Transverse colon (tissue), 4 donors: ENCODE measurements at regions not wholly inside any gene's neighbourhood (a gene's known extent, or its start where the extent isn't known, plus 50 kb on each side); places are given as distances from the start of the nearest gene placed in this dataset.
"Not testable (repeated sequence)": the region's sequence is repeated elsewhere in the genome, so short reads cannot be mapped to it uniquely, and the experiment has no call there.

Source experiments
- DNase-seq: peaks from one replicate; pipeline ENCODE4 v3.0.0-alpha.2; 2019
- H3K27ac ChIP-seq, 4 donors: fragments of 200-600 bp; sonication (generic); 2 replicates each; pipeline ENCODE4 v1.5.1; 2016 to 2018; ENCODE audit warnings: inconsistent platforms in 4 of 4
- H3K27me3 ChIP-seq: fragments of 200-600 bp; sonication (generic); 2 replicates; pipeline ENCODE4 v1.5.1; 2017; ENCODE audit warnings: inconsistent platforms
- H3K36me3 ChIP-seq, 4 donors: fragments of 200-600 bp; sonication (generic); 2 replicates each; pipeline ENCODE4 v1.5.1; 2017 to 2019; ENCODE audit warnings: inconsistent platforms in 4 of 4
- H3K4me1 ChIP-seq, 4 donors: fragments of 200-600 bp; sonication (generic); 2 replicates each; pipeline ENCODE4 v1.5.1; 2017 to 2020; ENCODE audit warnings: inconsistent platforms in 4 of 4
- H3K4me3 ChIP-seq, 4 donors: fragments of 200-600 bp; sonication (generic); 1 replicate in 1 of 4; 2 replicates in 3 of 4; pipeline versions ENCODE4 v1.5.1 to v1.6.1; 2017 to 2019; ENCODE audit warnings: inconsistent platforms in 4 of 4
- H3K9me3 ChIP-seq, 2 donors: fragments of 200-600 bp; sonication (generic); 2 replicates each; pipeline ENCODE4 v1.5.1; 2017 to 2019; ENCODE audit warnings: inconsistent platforms in 2 of 2
- CTCF ChIP-seq, 5 experiments: fragments of 200-600 bp in 3 of 5; fragments of 450-650 bp in 2 of 5; sonication (generic) in 3 of 5; IDR thresholded peaks; 1 replicate in 2 of 5; 2 replicates in 3 of 5; pipeline ENCODE4 v1.5.1; 2016 to 2017; ENCODE audit warnings: antibody characterized with exemption in 5 of 5, inconsistent platforms in 3 of 5, mild to moderate bottlenecking in 2 of 5, moderate library complexity in 1 of 5
- EP300 ChIP-seq: sonication (generic); formaldehyde crosslinking; IDR thresholded peaks from one replicate; pipeline ENCODE4 v1.6.1; 2017; ENCODE audit warnings: antibody characterized with exemption, low read depth
- POLR2A ChIP-seq: fragments of 450-650 bp; IDR thresholded peaks from one replicate; pipeline ENCODE4 v1.6.1; 2016; ENCODE audit warnings: antibody characterized with exemption, mild to moderate bottlenecking, moderate library complexity
- POLR2AphosphoS5 ChIP-seq, 3 donors: sonication (generic); formaldehyde crosslinking; IDR thresholded peaks; one replicate each; pipeline ENCODE4 v1.6.1; 2016; ENCODE audit warnings: antibody characterized with exemption in 3 of 3
- WGBS, 2 donors: methylation state at CpG; one replicate each; pipeline ENCODE4 v1.1.5; 2018; ENCODE audit warnings: low coverage in 1 of 2; 5-methylcytosine and 5-hydroxymethylcytosine counted together
- in situ Hi-C, 4 donors: fragments of 200-750 bp; cut with MboI; loops; one replicate each; pipeline versions ENCODE4 v1.15.0 to v1.15.1; 2017; ENCODE audit warnings: low sequenced_read_pairs in 3 of 4, low pct_ligation_motif_present in 1 of 4, low pct_unique_long_range_greater_than_20kb in 1 of 4
- intact Hi-C: fragments of 100-400 bp; cut with DNase I; formaldehyde crosslinking; loops from one replicate; pipeline ENCODE4 v1.15.1; 2023; ENCODE audit warnings: low total_unique reads

- TF ChIP-seq EP300 = no peak
- Histone ChIP-seq H3K9me3 (no peaks in the 10 kb centered on the region), H3K27me3 (no peaks in the 10 kb centered on the region), H3K36me3 (no peaks in the 10 kb centered on the region), H3K4me1 (no peaks in the 10 kb centered on the region), H3K27ac (no peak overlapping the region), H3K4me3 (no peak overlapping the region)
- in situ Hi-C loops = no loop called here
- no peak for DNase-seq
- WGBS, 2 donors = 71 to 73% methylated on average over 1 of the region's 1 CpG
- intact Hi-C loops = no loop called here
Measured at GRCh38 chr13:80685942-80686341, 345.0 kb upstream of the SPRY2 start.

- in situ Hi-C loops (no loop called here), intact Hi-C loops (no loop called here)
- WGBS, 2 donors = 48 to 63% methylated on average over 2 of the region's 2 CpGs
- H3K9me3 ChIP-seq = no peaks in the 10 kb centered on the region
- H3K27ac ChIP-seq = no peak overlapping the region
- no peaks in the 10 kb centered on the region for H3K36me3 ChIP-seq
- H3K27me3 ChIP-seq = no peaks in the 10 kb centered on the region
- no peak for DNase-seq
- no peaks in the 10 kb centered on the region for H3K4me1 ChIP-seq
- no peak overlapping the region for H3K4me3 ChIP-seq
- TF ChIP-seq EP300 (no peak), CTCF (IDR thresholded peaks at IDR 0.05) (no peak), POLR2A (no peak), POLR2AphosphoS5 (IDR thresholded peaks at IDR 0.05) (no peak)
Measured at GRCh38 chr13:80684217-80684991, 343.5 kb upstream of the SPRY2 start.

GRCh38 chr13:80680786-80681366 is 339.9 kb upstream of the SPRY2 start:
- WGBS, 2 donors = 73 to 87% methylated on average over 1 of the region's 1 CpG
- in situ Hi-C loops = no loop called here
- intact Hi-C loops = no loop called here
- DNase-seq = no peak
- Histone ChIP-seq H3K27ac (no peak overlapping the region), H3K27me3 (no peaks in the 10 kb centered on the region), H3K4me1 (no peaks in the 10 kb centered on the region), H3K36me3 (no peaks in the 10 kb centered on the region), H3K9me3 (no peaks in the 10 kb centered on the region), H3K4me3 (no peak overlapping the region)
- TF ChIP-seq POLR2A (no peak), EP300 (no peak), POLR2AphosphoS5 (IDR thresholded peaks at IDR 0.05) (no peak)

GRCh38 chr13:80679423-80679822 is 338.5 kb upstream of the SPRY2 start:
- intact Hi-C loops (no loop called here), in situ Hi-C loops (no loop called here)
- Histone ChIP-seq H3K9me3 (no peaks in the 10 kb centered on the region), H3K4me3 (no peak overlapping the region), H3K4me1 (no peaks in the 10 kb centered on the region), H3K27ac (no peak overlapping the region), H3K27me3 (no peaks in the 10 kb centered on the region), H3K36me3 (no peaks in the 10 kb centered on the region)
- 79 to 100% methylated on average over 1 of the region's 1 CpG for WGBS, 2 donors
- DNase-seq = no peak
- TF ChIP-seq POLR2A (no peak), CTCF (IDR thresholded peaks at IDR 0.05) (no peak), EP300 (no peak), POLR2AphosphoS5 (IDR thresholded peaks at IDR 0.05) (no peak)

- no peaks in the 10 kb centered on the region for H3K27me3 ChIP-seq
- WGBS, 2 donors = 83 to 93% methylated on average over 2 of the region's 2 CpGs
- no peak for TF ChIP-seq POLR2A
- no peak for TF ChIP-seq POLR2AphosphoS5 (IDR thresholded peaks at IDR 0.05)
- no peak for TF ChIP-seq EP300
- no peak for TF ChIP-seq CTCF (IDR thresholded peaks at IDR 0.05)
- in situ Hi-C loops = no loop called here
- no peaks in the 10 kb centered on the region for H3K36me3 ChIP-seq
- DNase-seq = no peak
- no peaks in the 10 kb centered on the region for H3K4me1 ChIP-seq
- no peak overlapping the region for H3K4me3 ChIP-seq
- H3K9me3 ChIP-seq = peaks cover 2 to 4% of the 10 kb centered on the region in 2 donors
- intact Hi-C loops = no loop called here
- H3K27ac ChIP-seq = no peak overlapping the region
Measured at GRCh38 chr13:80677227-80677626, 336.3 kb upstream of the SPRY2 start.

GRCh38 chr13:80675442-80675841 is 334.5 kb upstream of the SPRY2 start:
- H3K9me3 ChIP-seq, H3K4me3 ChIP-seq, H3K27ac ChIP-seq, H3K27me3 ChIP-seq, DNase-seq, H3K36me3 ChIP-seq, intact Hi-C loops, in situ Hi-C loops, H3K4me1 ChIP-seq: not testable (repeated sequence)
- 96% methylated on average over 2 of the region's 2 CpGs; no CpG with 5 or more reads in 1 of the 2 donors for WGBS, 2 donors
